GOT3 (cell line): ENCODE measurements at regions not wholly inside any gene's neighbourhood (a gene's known extent, or its start where the extent isn't known, plus 50 kb on each side); places are given as distances from the start of the nearest gene placed in this dataset.

Experiments
- DNase-seq: peaks from one replicate; lab custom pipeline; 2025; ENCODE audit warnings: mixed read lengths; lab: John Stamatoyannopoulos, UW

DNA sequence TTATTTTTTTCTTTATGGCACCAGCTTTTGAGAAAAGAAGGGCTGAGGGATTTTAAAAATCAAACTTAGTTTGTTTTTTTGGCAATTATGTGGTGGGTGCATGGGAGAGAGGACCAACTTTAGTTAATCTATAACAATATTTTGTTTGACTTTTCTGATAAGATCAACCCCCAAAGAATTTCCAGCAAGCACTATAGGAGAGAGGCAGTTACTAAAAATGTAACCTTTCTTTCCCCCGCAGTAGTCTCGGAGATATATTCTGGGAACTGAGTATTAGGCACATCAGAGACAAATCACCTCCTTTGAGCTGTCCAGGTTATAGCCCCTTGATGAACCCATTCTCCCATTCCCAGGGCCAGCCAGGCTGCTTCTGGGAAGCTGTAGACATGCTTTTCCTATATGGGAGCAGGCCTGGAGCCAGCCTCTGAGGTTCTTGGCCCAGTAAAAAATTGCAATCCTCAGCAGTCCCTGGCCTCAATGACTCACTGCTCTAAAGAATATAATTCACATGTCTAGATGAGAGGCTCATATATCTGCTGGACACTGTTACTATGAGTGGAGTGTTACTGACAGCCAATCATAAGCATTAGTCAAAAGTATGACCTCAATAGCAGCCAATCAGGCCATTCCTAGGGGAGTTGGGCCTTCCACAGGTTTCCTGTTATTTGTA is 138.3 kb upstream of the AGBL1 start:
- peak; percentile 5 for DNase-seq

DNA sequence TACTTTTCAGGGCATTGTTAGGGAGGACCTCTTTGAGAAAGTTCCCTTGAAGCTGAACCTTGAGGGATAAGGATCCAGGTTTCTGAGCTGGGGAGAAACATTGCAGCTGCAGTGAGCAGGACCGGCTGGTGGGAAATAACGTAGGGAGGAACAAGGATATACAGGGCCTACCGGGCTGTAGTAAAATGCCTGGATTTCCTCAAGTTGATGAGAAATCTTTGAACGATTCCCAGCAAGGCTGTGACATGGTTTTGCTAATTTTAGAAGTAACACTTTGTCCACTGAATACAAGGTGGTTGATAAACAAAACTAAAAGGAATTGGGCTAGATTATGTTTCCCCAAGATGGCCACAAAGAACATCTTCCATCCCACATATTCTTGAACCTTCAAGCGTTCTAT is 137.0 kb upstream of the AGBL1 start:
- no peak for DNase-seq

DNA sequence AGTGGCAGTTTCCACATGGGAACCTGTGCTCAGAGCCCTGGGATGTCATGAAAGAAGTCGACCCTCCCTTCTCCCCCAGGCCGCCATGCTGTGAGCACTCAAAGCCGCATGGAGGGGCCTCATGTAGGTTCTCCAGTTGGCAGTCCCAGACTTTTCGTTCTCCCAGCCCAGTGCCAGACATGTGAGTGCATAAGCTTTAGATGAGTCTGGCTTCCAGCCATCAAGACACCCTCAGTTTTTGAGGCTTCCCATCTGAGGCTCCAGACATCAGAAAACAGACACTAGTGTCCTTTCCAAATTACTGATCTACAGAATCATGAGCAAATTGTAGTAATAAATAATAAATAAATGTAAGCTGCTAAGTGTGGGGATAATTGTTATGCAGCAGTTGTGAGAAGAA is 136.5 kb upstream of the AGBL1 start:
- no peak for DNase-seq

DNA sequence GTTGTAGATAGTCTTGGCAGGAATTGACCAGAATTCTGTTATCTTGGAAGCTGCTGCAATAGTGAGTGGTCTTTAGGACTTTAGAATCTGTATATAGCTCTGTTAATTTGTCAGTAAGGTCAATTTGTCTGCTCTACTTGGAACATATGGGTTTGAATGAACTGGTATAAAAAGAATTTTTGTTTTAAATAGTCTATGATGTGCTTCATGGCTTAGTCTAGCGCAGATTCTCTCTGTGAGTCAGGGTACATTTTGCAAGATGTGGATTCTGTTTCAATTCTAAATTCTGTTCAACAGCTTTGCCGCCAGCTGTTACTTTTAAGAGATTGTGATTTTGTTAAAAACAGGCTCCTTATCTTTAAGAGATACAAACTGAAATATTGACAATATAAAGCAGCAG is 135.9 kb upstream of the AGBL1 start:
- no peak for DNase-seq

DNA sequence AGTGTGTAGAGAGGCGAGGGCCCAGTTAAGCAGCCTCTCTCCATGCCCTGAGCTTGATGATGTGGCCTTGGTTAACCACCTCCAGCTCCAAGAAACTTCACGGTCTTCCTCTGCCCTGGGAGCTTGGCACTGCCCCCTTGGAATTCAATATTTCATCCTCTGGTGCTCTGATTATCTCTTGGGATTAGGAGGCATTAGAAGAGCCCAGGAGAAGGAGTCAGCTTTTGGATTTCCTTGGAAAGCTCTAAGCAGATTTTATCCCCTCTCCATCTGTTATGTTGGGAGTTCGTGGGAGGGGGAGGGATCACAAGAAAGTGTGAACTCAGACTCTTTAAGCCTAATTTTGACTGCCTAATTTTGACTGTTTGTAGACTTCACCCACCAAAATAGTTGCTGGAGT is 132.7 kb upstream of the AGBL1 start:
- no peak for DNase-seq

DNA sequence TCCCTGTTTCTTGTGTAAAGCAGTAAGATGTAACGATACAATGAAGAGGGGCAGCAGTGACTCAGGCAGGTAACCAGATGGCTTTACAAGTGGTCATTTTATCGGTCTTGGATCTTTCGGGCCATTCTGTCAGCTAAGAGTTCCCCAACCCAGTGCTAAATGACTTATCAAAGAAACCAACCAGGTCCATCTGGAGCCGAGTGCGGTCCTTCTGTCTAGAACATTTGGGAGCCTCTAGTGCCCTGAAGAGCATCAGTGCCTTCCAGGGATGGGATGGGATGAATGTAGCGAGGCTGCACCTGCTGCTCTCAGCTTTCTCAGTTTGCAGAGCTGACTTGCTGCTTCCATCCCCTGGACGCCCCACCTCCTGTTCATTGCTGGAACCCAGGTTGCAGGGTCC is 131.7 kb upstream of the AGBL1 start:
- DNase-seq, result no peak

DNA sequence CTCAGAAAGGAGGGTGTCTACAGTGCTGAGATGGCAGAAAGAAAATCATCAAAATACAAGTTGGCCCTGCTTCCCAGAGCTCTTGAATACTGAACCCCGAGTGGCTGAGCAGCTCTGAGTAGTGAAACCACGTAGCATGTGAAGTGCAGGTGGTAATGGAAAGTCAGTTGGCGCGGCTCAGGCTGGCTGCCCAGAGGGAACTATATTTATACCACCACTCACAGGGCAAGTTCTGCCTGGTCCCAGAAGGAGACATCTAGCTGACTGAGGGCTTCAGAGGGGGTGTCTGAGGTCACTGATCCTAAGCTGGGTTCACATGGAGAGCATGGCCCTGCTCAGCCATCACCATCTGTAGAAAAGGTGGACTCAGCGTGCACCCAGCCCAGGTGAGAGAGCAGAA is 129.6 kb upstream of the AGBL1 start:
- DNase-seq, result no peak

DNA sequence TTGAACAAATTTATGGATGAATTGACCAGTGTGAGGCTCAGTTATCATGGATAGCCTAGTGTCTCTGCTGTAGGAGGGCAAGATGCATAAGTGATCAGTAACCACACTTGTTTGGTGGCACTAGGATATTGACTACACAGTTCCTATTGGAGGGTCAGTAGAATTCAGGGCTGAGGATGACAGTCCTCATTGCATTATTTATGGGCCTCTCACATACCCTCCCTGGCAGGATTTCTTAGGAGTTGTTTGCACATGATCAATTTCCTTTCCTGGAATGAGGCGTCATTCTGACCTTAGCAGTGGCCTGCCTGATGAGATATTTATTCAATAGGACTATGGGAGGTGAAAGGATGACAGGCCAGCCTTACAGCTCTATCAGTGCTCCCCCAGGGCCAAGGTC is 125.1 kb upstream of the AGBL1 start:
- DNase-seq, result no peak

DNA sequence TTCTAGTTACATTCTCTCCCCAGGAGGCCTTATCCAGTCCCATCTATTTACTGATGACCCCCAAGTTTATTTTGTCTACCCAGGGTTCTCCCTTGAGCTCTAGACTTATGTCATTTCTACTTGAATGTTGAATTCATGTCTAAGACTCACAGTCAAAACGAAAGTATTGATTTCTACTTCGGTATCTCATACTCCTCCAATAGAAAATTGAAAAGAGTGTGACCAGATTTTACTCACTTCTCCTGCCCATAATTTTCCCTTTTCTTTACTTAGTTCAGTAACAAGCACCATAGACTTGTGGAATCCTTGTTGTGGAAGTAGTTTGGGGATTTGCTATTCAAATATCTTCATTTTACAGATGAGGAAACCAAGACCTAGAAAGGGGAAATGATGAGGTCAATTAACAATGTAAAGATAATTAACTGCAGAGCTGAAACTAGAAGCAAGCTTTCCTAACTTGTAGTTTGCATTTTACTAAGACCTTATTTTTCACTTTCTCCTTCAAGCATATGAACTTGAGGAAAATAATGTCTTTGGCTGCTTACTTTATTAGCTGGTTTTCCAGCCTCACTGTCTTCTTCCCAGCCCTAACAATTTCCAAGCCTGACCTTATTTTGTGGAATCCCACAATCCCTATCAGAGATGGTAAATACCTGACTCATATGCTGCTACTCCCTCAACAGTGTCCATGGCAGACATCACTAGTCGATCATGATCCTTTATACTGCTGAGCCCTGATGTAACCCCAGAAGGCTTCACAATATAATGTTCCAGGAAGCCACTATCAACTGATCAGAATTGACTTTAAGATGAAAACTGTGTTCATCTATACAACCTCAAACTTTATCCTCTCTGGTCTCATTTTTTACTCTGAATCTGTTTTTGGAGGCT is 123.9 kb upstream of the AGBL1 start:
- DNase-seq, result no peak

DNA sequence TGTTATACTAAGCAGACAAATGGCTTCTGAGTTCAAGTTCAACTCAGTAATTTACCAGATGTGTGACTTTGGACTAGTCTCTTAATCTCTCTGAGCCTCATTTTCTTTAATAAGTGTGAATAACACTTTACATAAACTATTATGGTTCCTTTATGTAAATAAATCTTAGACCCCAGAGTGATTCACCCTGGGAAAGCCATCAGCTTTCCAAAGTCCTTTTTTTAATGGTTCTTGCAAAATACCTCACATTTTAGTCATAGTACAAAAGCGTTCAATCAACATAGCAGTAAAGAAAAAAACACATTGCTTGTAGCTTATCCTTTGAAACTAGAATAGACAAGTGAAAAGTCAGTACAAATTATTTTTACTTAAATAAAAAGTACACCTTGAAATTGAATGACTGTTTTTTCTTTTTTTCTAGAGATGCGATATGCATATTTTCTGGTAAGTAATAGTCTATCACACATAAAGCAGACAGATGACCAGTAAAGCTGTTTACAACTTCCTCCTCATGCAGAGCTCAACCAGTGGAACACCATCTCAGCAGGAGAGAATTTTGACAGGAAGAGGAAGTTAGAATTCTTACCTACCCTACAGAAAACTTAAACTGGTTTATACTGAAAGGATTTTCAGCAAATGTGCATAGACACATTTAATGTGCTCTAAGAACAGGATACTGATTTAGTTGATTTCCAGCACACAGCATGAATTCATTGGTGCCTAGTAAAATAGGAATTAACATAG is 123.0 kb upstream of the AGBL1 start:
- no peak for DNase-seq

DNA sequence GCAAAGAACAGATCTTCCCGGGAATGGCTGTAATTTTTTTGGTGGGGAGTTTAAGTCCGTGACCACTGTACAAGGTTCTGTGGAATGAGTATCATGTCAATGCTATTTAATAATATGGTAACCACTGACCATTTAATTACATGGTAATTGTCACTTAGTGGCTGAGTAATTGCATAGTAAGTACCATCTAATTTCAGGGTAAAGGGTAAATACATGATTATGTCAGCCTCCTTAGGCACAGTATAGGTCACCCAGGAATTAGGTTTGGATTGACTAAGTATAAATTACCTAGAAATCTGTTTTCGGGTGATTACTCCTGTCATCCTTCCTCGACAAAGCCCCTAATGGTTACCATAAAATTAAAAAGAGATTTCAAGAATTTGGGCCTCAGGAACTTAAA is 120.1 kb upstream of the AGBL1 start:
- DNase-seq, result no peak

DNA sequence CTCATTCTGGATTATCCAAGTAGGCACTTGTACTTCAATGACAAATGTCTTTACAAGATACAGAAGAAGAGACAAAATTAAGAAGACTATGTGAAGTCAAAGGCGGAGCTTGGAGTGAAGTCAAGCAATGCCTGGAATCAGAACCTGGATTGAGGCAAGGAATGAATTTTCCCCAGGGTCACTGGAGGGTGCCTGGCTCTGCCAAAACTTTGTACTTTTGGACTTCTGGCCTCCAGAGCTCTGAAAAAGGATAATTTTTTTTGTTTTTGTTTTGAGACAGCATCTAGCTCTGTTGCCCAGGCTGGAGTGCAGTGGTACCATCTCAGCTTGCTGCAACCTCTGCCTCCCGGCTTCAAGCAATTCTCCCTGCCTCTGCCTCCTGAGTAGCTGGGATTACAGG is 119.3 kb upstream of the AGBL1 start:
- DNase-seq, result no peak

DNA sequence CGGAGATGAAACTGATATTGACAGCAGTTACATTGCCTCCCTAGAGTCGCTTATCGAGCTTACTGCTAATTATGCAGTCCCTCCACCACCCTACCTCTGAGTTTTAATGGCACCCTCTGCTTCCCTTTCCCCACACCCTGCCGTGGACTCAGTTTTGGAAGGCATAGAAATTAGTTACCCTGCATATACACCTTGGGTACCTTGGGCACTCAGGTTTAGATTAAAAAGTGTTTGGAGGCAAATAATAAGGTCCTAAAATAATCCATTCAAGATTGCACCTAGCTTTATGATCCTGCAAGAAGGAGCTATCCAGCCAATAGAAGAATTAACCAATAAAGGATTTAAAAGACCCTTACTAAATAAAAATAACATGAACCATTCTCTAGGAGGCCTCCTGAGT is 117.8 kb upstream of the AGBL1 start:
- no peak for DNase-seq

DNA sequence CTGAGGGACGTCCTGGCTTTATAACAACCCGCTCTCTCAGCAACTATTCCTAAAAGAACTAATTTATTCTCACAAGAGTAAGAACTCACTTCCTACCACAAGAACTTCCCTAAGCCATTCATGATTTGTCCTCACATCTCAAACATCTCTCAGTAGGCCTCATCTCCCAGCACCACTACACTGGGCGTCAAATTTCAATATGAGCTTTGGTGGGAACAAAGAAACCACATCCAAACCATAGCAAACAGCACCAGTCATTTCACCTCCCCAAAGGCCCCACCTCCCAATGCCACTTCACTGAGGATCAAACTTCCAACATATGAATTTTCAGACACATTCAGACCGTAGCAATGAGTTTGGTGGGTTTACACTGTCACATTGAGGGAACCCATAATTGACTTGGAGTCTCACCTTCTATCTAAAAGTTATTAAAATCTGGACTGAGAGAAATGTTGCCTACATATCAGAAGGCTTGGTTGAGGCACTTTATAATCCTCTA is 116.4 kb upstream of the AGBL1 start:
- DNase-seq, result no peak

DNA sequence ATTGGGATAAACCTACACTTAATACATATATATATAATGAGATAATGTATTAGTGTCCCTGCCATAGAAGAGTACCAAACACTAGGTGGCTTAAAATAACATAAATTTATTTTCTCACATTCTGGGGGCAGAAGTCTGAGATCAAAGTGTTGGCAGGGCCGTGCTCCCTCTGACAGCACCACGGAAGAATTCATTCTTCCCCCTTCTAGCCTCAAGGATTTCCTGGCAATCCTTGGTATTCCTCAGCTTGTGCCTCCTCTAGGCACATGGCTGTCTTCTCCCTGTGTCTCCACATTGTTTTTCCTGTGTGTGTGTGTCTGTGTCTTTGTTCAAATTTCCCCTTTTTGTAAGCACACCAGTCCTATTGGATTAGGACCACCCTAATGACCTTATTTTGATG is 115.2 kb upstream of the AGBL1 start:
- no peak for DNase-seq

DNA sequence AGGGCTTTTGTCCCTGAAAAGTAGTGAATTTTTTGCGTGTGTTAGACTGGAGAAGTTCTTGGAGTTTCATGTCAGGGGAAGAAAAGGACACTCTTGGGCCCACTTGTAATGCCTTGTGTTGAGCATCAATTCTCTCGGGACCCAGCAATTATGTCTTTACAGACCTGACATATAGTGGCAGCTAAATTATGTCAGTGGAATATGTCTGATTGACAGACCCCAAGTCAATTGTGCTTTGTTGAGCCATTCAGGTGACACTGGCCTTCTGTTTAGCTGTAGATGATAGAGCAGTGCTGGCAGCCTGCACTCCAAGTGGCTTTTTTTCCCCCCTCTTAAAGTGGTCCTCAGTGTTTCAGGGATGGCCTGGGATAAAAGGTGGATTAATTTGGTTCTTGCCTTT is 112.1 kb upstream of the AGBL1 start:
- no peak for DNase-seq

DNA sequence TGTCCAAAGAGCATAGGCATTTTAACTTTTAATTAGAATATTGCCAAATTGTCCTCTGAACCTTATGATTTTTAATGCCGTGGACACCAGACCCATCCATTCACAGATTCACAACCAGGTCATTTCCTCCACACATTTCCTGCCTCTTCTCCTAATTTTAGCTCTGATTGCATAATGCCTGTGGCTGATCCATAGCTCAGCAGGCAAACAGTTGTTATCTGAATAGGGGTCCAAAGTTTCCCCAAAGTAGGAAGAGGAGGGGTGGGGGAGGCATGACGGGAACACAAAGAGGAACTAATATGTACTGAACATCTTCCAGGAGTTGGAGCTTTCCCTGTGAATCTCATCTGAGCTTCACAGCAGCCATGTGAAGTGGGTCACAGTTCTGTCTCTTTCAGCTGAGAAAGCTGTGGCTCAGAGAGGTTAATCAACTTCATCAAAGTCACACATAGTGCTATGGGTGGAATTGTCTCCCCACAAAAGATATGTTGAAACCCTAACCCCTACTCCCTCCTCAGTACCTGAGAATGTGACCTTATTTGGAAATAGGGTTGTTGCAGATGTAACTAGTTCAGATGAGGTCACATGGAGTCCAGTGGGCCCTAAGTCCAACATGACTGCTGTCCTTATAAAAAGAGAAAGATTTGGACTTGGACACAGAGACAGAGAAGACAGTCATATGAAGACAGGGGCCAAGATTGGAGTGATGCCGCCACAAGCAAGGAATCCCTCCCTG is 106.7 kb upstream of the AGBL1 start:
- no peak for DNase-seq

DNA sequence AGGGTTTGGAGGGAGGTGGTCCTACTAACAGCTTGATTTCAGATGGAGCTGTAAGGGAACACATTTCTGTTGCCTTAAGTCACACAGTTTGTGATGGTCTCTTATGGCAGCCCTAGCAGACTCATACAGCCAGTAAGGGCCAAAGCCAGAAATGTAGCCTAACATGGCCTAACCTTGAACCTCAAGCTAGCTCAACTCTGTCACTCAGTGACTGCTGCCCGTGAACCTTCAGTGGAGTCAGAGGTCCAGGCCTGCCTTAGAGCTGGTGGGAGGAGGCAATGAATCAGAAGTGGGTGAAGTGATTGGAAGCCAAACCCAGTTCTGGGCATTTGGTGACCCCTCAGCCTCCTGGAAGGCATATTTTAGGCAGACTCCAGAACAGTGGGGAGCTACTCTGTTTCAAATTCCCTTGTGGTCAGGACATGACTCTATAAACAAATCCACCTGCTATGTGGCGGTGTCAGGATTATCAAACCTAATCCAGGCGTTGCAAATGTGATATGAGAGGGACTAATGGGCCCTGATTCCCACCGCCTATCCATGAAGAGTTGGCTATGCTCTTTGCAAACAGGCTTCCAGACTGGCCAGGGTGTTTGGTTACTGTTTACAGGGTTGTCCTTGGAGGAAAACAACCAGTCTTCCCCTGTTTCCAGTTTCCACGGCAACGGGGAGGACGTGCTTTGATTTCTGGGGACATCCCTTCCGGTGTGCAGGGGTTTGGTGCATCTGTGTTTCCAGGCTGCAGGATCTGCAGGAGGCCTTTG is 105.9 kb upstream of the AGBL1 start:
- DNase-seq, result no peak

DNA sequence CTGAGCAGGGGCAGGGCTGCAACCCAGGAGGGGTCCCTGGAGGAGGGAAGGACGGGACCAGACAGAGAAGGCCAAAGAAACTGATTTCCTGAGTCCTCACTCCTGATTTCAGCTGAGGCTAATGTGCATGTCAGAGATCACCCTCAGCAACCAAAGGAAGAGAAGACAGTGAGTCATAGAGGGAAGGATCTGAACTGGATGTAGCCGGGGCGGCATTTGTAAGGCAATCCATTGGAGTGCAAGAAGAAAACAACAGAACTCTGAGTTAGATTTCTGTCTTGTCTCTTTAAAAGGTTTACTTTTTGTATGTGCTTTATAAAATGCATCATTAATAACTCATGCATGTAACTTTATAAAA is 105.3 kb upstream of the AGBL1 start:
- DNase-seq, result no peak

DNA sequence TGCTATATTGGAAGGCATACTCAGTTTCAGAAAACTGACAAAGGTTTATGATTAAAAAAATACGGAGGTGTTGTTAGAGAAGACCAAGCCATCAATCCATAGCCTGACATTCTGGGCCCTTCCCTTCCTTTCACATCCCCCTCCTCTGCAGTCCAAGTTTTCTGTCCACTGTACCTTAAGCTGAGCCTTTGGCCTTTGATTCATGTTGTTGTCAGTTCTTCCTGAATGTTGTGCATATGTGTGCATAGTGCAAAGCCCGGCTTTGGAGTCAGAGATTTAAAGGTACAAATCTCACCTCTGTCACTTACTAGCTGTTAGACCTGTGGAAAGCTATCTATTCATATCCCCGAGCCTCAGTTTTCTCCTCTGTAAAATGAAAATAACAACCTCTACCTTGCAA is 104.9 kb upstream of the AGBL1 start:
- no peak for DNase-seq

DNA sequence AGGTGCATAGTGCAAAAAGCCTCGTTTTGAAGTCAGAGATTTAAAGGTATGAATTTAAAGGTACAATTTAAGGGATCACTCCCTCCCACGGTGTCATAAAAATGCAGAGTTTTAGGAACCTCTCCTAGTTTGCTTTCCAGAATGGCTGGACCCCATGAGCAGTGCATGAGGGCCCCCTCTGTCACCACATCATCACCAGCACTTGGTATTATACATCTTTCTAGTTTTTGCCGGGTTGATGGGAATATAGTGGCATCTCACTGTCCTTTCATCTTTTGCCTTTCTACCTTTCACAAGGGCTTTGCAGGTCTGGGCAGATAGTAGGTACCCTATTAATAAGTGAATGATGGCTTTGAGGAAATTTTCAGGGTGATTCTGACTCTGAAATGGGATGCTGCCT is 103.6 kb upstream of the AGBL1 start:
- no peak for DNase-seq
